ENCODE measurements at regions not wholly inside any gene's neighbourhood (a gene's known extent, or its start where the extent isn't known, plus 50 kb on each side); places are given as distances from the start of the nearest gene placed in this dataset.

DNA sequence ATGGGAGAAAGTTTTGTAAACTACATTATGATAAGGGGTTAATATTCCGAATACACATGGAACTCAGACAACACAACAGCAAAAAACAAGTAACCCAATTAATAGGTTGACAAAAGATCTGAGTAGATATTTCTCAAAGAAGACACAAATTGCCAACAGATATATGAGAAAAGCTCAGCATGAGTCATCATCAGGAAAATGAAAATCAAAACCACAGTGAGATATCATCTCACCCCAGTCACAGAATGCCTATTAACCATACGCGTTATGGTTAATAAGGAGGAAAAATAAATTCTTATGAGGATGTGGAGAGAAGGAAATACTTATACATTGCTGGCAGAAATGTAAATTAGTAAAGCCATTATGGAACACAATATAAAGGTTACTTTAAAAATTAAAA is 695.0 kb downstream of the COL12A1 start (continued):
- TF ChIP-seq, protein P1, sequence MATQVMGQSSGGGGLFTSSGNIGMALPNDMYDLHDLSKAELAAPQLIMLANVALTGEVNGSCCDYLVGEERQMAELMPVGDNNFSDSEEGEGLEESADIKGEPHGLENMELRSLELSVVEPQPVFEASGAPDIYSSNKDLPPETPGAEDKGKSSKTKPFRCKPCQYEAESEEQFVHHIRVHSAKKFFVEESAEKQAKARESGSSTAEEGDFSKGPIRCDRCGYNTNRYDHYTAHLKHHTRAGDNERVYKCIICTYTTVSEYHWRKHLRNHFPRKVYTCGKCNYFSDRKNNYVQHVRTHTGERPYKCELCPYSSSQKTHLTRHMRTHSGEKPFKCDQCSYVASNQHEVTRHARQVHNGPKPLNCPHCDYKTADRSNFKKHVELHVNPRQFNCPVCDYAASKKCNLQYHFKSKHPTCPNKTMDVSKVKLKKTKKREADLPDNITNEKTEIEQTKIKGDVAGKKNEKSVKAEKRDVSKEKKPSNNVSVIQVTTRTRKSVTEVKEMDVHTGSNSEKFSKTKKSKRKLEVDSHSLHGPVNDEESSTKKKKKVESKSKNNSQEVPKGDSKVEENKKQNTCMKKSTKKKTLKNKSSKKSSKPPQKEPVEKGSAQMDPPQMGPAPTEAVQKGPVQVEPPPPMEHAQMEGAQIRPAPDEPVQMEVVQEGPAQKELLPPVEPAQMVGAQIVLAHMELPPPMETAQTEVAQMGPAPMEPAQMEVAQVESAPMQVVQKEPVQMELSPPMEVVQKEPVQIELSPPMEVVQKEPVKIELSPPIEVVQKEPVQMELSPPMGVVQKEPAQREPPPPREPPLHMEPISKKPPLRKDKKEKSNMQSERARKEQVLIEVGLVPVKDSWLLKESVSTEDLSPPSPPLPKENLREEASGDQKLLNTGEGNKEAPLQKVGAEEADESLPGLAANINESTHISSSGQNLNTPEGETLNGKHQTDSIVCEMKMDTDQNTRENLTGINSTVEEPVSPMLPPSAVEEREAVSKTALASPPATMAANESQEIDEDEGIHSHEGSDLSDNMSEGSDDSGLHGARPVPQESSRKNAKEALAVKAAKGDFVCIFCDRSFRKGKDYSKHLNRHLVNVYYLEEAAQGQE (IDR thresholded peaks at IDR 0.05; ENCODE audit: unreplicated experiment), result no peak

DNA sequence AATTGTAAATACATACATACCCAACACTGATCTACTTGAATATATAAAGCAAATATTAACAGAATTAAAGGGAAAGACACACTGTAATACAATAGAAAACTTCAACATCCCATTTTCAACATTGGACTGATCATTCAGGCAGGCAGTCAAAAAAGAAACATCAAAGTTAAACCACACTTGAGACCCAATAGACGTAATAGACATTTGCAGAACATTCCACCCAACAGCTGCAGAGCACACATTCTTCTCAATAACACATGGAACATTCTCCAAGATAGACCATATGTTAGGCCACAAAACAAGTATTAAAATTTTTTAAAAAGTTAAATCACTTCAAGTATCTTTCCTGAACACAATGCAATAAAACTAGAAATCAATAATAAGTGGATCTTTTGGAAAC is 698.2 kb downstream of the COL12A1 start:
- no peak overlapping the region for H3K4me2 ChIP-seq
- no peaks in the 10 kb centered on the region for H4K20me1 ChIP-seq (replicated peaks; ENCODE audit: insufficient read depth)
- Mint-ChIP-seq H3K9me3 (peaks cover 28% of the 10 kb centered on the region), H3K27me3 (ENCODE audit: insufficient read depth, low read depth, poor library complexity) (no peaks in the 10 kb centered on the region), H3K4me1 (no peaks in the 10 kb centered on the region), H3K36me3 (ENCODE audit: low read depth) (peaks cover 5% of the 10 kb centered on the region; the same call in 2 of the 3 replicates), H3K4me3 (no peak overlapping the region), H3K27ac (no peak overlapping the region)
- H3K36me3 ChIP-seq (ENCODE audit: insufficient read depth), result no peaks in the 10 kb centered on the region
- ATAC-seq, result no peak
- H2AFZ ChIP-seq, result no peak overlapping the region
- H3K79me2 ChIP-seq (replicated peaks; ENCODE audit: insufficient read depth), result no peaks in the 10 kb centered on the region
- H3K9me2 ChIP-seq (ENCODE audit: insufficient read depth), result no peaks in the 10 kb centered on the region
- DNase-seq (ENCODE audit: low spot score), result no peak
- no peak overlapping the region for H3K27ac ChIP-seq (ENCODE audit: low read depth)
- H3K4me1 ChIP-seq (ENCODE audit: insufficient read depth), result no peaks in the 10 kb centered on the region
- no peak overlapping the region for H3K4me3 ChIP-seq
- no peaks in the 10 kb centered on the region for H3K27me3 ChIP-seq (ENCODE audit: insufficient read depth)
- no peaks in the 10 kb centered on the region for H3F3A ChIP-seq (replicated peaks; ENCODE audit: low read depth)
- TF ChIP-seq, protein P2, sequence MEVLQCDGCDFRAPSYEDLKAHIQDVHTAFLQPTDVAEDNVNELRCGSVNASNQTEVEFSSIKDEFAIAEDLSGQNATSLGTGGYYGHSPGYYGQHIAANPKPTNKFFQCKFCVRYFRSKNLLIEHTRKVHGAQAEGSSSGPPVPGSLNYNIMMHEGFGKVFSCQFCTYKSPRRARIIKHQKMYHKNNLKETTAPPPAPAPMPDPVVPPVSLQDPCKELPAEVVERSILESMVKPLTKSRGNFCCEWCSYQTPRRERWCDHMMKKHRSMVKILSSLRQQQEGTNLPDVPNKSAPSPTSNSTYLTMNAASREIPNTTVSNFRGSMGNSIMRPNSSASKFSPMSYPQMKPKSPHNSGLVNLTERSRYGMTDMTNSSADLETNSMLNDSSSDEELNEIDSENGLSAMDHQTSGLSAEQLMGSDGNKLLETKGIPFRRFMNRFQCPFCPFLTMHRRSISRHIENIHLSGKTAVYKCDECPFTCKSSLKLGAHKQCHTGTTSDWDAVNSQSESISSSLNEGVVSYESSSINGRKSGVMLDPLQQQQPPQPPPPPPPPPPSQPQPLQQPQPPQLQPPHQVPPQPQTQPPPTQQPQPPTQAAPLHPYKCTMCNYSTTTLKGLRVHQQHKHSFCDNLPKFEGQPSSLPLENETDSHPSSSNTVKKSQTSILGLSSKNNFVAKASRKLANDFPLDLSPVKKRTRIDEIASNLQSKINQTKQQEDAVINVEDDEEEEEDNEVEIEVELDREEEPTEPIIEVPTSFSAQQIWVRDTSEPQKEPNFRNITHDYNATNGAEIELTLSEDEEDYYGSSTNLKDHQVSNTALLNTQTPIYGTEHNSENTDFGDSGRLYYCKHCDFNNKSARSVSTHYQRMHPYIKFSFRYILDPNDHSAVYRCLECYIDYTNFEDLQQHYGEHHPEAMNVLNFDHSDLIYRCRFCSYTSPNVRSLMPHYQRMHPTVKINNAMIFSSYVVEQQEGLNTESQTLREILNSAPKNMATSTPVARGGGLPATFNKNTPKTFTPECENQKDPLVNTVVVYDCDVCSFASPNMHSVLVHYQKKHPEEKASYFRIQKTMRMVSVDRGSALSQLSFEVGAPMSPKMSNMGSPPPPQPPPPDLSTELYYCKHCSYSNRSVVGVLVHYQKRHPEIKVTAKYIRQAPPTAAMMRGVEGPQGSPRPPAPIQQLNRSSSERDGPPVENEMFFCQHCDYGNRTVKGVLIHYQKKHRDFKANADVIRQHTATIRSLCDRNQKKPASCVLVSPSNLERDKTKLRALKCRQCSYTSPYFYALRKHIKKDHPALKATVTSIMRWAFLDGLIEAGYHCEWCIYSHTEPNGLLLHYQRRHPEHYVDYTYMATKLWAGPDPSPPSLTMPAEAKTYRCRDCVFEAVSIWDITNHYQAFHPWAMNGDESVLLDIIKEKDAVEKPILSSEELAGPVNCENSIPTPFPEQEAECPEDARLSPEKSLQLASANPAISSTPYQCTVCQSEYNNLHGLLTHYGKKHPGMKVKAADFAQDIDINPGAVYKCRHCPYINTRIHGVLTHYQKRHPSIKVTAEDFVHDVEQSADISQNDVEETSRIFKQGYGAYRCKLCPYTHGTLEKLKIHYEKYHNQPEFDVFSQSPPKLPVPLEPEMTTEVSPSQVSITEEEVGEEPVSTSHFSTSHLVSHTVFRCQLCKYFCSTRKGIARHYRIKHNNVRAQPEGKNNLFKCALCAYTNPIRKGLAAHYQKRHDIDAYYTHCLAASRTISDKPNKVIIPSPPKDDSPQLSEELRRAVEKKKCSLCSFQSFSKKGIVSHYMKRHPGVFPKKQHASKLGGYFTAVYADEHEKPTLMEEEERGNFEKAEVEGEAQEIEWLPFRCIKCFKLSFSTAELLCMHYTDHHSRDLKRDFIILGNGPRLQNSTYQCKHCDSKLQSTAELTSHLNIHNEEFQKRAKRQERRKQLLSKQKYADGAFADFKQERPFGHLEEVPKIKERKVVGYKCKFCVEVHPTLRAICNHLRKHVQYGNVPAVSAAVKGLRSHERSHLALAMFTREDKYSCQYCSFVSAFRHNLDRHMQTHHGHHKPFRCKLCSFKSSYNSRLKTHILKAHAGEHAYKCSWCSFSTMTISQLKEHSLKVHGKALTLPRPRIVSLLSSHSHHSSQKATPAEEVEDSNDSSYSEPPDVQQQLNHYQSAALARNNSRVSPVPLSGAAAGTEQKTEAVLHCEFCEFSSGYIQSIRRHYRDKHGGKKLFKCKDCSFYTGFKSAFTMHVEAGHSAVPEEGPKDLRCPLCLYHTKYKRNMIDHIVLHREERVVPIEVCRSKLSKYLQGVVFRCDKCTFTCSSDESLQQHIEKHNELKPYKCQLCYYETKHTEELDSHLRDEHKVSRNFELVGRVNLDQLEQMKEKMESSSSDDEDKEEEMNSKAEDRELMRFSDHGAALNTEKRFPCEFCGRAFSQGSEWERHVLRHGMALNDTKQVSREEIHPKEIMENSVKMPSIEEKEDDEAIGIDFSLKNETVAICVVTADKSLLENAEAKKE (CRISPR knock-in tag; IDR thresholded peaks at IDR 0.05), result no peak
- TF ChIP-seq NANOG (IDR thresholded peaks at IDR 0.05; ENCODE audit: borderline replicate concordance), result no peak
- TF ChIP-seq, protein P1 (IDR thresholded peaks at IDR 0.05; ENCODE audit: unreplicated experiment), result no peak
- TF ChIP-seq, protein P3, sequence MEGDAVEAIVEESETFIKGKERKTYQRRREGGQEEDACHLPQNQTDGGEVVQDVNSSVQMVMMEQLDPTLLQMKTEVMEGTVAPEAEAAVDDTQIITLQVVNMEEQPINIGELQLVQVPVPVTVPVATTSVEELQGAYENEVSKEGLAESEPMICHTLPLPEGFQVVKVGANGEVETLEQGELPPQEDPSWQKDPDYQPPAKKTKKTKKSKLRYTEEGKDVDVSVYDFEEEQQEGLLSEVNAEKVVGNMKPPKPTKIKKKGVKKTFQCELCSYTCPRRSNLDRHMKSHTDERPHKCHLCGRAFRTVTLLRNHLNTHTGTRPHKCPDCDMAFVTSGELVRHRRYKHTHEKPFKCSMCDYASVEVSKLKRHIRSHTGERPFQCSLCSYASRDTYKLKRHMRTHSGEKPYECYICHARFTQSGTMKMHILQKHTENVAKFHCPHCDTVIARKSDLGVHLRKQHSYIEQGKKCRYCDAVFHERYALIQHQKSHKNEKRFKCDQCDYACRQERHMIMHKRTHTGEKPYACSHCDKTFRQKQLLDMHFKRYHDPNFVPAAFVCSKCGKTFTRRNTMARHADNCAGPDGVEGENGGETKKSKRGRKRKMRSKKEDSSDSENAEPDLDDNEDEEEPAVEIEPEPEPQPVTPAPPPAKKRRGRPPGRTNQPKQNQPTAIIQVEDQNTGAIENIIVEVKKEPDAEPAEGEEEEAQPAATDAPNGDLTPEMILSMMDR (conservative IDR thresholded peaks at IDR 0.05; ENCODE audit: low read depth in 2 of 2), result no peak
- TF ChIP-seq CREB1 (CRISPR knock-in tag; IDR thresholded peaks at IDR 0.05; ENCODE audit: low read depth), result no peak
- no peak for TF ChIP-seq ZNF114 (CRISPR knock-in tag; IDR thresholded peaks at IDR 0.05)
- TF ChIP-seq, protein P4, sequence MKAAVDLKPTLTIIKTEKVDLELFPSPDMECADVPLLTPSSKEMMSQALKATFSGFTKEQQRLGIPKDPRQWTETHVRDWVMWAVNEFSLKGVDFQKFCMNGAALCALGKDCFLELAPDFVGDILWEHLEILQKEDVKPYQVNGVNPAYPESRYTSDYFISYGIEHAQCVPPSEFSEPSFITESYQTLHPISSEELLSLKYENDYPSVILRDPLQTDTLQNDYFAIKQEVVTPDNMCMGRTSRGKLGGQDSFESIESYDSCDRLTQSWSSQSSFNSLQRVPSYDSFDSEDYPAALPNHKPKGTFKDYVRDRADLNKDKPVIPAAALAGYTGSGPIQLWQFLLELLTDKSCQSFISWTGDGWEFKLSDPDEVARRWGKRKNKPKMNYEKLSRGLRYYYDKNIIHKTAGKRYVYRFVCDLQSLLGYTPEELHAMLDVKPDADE (IDR thresholded peaks at IDR 0.05), result no peak
- TF ChIP-seq EZH2phosphoT487 (IDR thresholded peaks at IDR 0.05; ENCODE audit: unreplicated experiment), result no peak
- no peak for TF ChIP-seq EZH2 (IDR thresholded peaks at IDR 0.05; ENCODE audit: low read depth, unreplicated experiment)

All from GM23338 (cell line).